ENCODE measurements at regions not wholly inside any gene's neighbourhood (a gene's known extent, or its start where the extent isn't known, plus 50 kb on each side); places are given as distances from the start of the nearest gene placed in this dataset.

GRCh38 chr7:32259931-32260596, 189.9 kb upstream of the PDE1C start:
- no peak overlapping the region for H3K4me3 ChIP-seq
- ChIA-PET CTCF (no interaction called here), POLR2A (ENCODE audit: unreplicated experiment) (no interaction called here)
- H3K4me2 ChIP-seq, result no peak overlapping the region
- no peaks in the 10 kb centered on the region for H3K9me2 ChIP-seq (ENCODE audit: insufficient read depth)
- H3K9me3 ChIP-seq (ENCODE audit: insufficient read depth, low read depth), result no peaks in the 10 kb centered on the region
- H3K36me3 ChIP-seq (ENCODE audit: low read depth), result no peaks in the 10 kb centered on the region
- intact Hi-C loops (cut with micrococcal nuclease; ENCODE audit: unreplicated experiment), result no loop called here
- no peaks in the 10 kb centered on the region for H4K20me1 ChIP-seq (ENCODE audit: insufficient read depth)
- no TSS peak for BruUV-seq (replicated peaks)
- H3K27ac ChIP-seq, result no peak overlapping the region
- no peak overlapping the region for H2AFZ ChIP-seq
- H3K27me3 ChIP-seq (ENCODE audit: insufficient read depth, low read depth), result peaks cover under 1% of the 10 kb centered on the region; the same call in 1 of the 2 replicates
- no peaks in the 10 kb centered on the region for H3K79me2 ChIP-seq (ENCODE audit: low read depth)
- no peaks in the 10 kb centered on the region for H3K4me1 ChIP-seq (replicated peaks; ENCODE audit: insufficient read depth)
- H3F3A ChIP-seq (ENCODE audit: insufficient read depth, low read depth), result no peaks in the 10 kb centered on the region
- TF ChIP-seq EZH2 (IDR thresholded peaks at IDR 0.05; ENCODE audit: low read depth) (no peak), CTCF (conservative IDR thresholded peaks at IDR 0.05) (no peak)
- DNase-seq, result no peak

- TF ChIP-seq CTCF (conservative IDR thresholded peaks at IDR 0.05) (no peak), EZH2 (IDR thresholded peaks at IDR 0.05; ENCODE audit: low read depth) (no peak)
- BruUV-seq (replicated peaks), result no TSS peak
- H3K27me3 ChIP-seq (ENCODE audit: insufficient read depth, low read depth), result no peaks in the 10 kb centered on the region
- H3F3A ChIP-seq (ENCODE audit: insufficient read depth, low read depth), result no peaks in the 10 kb centered on the region
- no peaks in the 10 kb centered on the region for H3K36me3 ChIP-seq (ENCODE audit: low read depth)
- H3K4me2 ChIP-seq, result no peak overlapping the region
- intact Hi-C loops (cut with micrococcal nuclease; ENCODE audit: unreplicated experiment), result no loop called here
- H2AFZ ChIP-seq, result no peak overlapping the region
- CTCF ChIA-PET, result no interaction called here
- no peak overlapping the region for H3K4me3 ChIP-seq
- H3K27ac ChIP-seq, result no peak overlapping the region
- H3K9me2 ChIP-seq (ENCODE audit: insufficient read depth), result no peaks in the 10 kb centered on the region
- DNase-seq, result no peak
- no peaks in the 10 kb centered on the region for H3K9me3 ChIP-seq (ENCODE audit: insufficient read depth, low read depth)
- H4K20me1 ChIP-seq (ENCODE audit: insufficient read depth), result no peaks in the 10 kb centered on the region
- no peaks in the 10 kb centered on the region for H3K4me1 ChIP-seq (replicated peaks; ENCODE audit: insufficient read depth)
- no peaks in the 10 kb centered on the region for H3K79me2 ChIP-seq (ENCODE audit: low read depth)
- POLR2A ChIA-PET (ENCODE audit: unreplicated experiment), result no interaction called here
Measured at GRCh38 chr7:32258265-32258664, 188.1 kb upstream of the PDE1C start.

GRCh38 chr7:32257621-32258020, 187.4 kb upstream of the PDE1C start:
- Histone ChIP-seq H3F3A (ENCODE audit: insufficient read depth, low read depth) (no peaks in the 10 kb centered on the region), H3K4me3 (no peak overlapping the region), H3K9me3 (ENCODE audit: insufficient read depth, low read depth) (no peaks in the 10 kb centered on the region), H2AFZ (no peak overlapping the region), H3K4me1 (replicated peaks; ENCODE audit: insufficient read depth) (no peaks in the 10 kb centered on the region), H3K4me2 (no peak overlapping the region), H4K20me1 (ENCODE audit: insufficient read depth) (no peaks in the 10 kb centered on the region), H3K27me3 (ENCODE audit: insufficient read depth, low read depth) (no peaks in the 10 kb centered on the region), H3K79me2 (ENCODE audit: low read depth) (no peaks in the 10 kb centered on the region), H3K27ac (no peak overlapping the region), H3K36me3 (ENCODE audit: low read depth) (no peaks in the 10 kb centered on the region), H3K9me2 (ENCODE audit: insufficient read depth) (no peaks in the 10 kb centered on the region)
- intact Hi-C loops (cut with micrococcal nuclease; ENCODE audit: unreplicated experiment), result no loop called here
- no TSS peak for BruUV-seq (replicated peaks)
- DNase-seq, result no peak
- CTCF ChIA-PET, result no interaction called here
- POLR2A ChIA-PET (ENCODE audit: unreplicated experiment), result no interaction called here
- TF ChIP-seq CTCF (conservative IDR thresholded peaks at IDR 0.05), result no peak
- TF ChIP-seq EZH2 (IDR thresholded peaks at IDR 0.05; ENCODE audit: low read depth), result no peak
